K562 (cell line): ENCODE measurements at regions not wholly inside any gene's neighbourhood (a gene's known extent, or its start where the extent isn't known, plus 50 kb on each side); places are given as distances from the start of the nearest gene placed in this dataset.

Experiments used
- ATAC-seq: fragments of 200-7000 bp; cut with Tn5 transposase; 3 replicates; pipeline ENCODE4 v1.9.1; 2020; ENCODE audit warnings: moderate library complexity
- BruUV-seq: library from RNA; stranded (reverse); fragments of 400-500 nt; replicated peaks from 2 replicates; lab custom pipeline; 2021; lab: Mats Ljungman, UMichigan
- CTCF ChIA-PET: fragments of 300-600 bp; formaldehyde crosslinking; extraction: SDS; loops from one replicate; lab custom pipeline; 2021; ENCODE audit warnings: low intra/inter-chr PET ratio; lab: Yijun Ruan, JAX
- POLR2A ChIA-PET: fragments of 300-600, 350-650 bp; sonication (Branson Sonifier 250); formaldehyde crosslinking; extraction: SDS; loops from one replicate; lab custom pipeline; 2021; ENCODE audit warnings: antibody characterized with exemption, inconsistent platforms; lab: Yijun Ruan, JAX
- DNase-seq, 4 experiments: peaks; one replicate each; pipeline versions ENCODE4 v3.0.0 to v3.0.0-alpha.2; 2011 to 2018; ENCODE audit warnings: low spot score in 3 of 4, mixed read lengths in 3 of 4; ENCODE audit errors: extremely low read depth in 1 of 4
- FAIRE-seq: peaks from 2 replicates; lab custom pipeline; 2011; peaks lifted over from hg19 to GRCh38; lab: Jason Lieb, UNC
- H2AFZ ChIP-seq: 2 replicates; pipeline ENCODE4 v1.6.0; 2011; ENCODE audit warnings: low read depth, low read length, control low read depth, inconsistent platforms
- H3K27ac ChIP-seq: fragments of 200-600 bp; 3 replicates; pipeline ENCODE4 v1.8.0; 2011; ENCODE audit warnings: low read depth, mild to moderate bottlenecking, control low read depth, inconsistent platforms, low read length, moderate library complexity, mixed read lengths; ENCODE audit errors: extremely low read depth
- H3K27me3 ChIP-seq, 2 experiments: fragments of 300-600 bp in 1 of 2; 2 replicates in 1 of 2; 3 replicates in 1 of 2; pipeline versions ENCODE4 v1.6.0 to v1.8.0; 2011; ENCODE audit warnings: inconsistent platforms in 2 of 2, low read length in 2 of 2, mild to moderate bottlenecking in 1 of 2, mixed read lengths in 1 of 2, moderate library complexity in 1 of 2; ENCODE audit not compliant: control insufficient read depth in 2 of 2, insufficient read depth in 2 of 2
- H3K36me3 ChIP-seq: fragments of 300-600 bp; 3 replicates; pipeline ENCODE4 v1.8.0; 2011; ENCODE audit warnings: mild to moderate bottlenecking, low read length, inconsistent platforms; ENCODE audit not compliant: control insufficient read depth, insufficient read depth
- H3K4me1 ChIP-seq, 2 experiments: fragments of 200-600 bp in 1 of 2; replicated peaks in 1 of 2; 2 replicates in 1 of 2; 3 replicates in 1 of 2; pipeline versions ENCODE4 v1.5.1 to v1.8.0; 2011; ENCODE audit warnings: inconsistent platforms in 2 of 2, low read length in 2 of 2, mild to moderate bottlenecking in 1 of 2, mixed read lengths in 1 of 2, moderate library complexity in 1 of 2; ENCODE audit not compliant: control insufficient read depth in 2 of 2, insufficient read depth in 2 of 2
- H3K4me2 ChIP-seq: 2 replicates; pipeline ENCODE4 v1.6.1; 2011; ENCODE audit warnings: low read length, control low read depth, inconsistent platforms, mixed read lengths; ENCODE audit not compliant: insufficient read depth
- H3K4me3 ChIP-seq: fragments of 200-600 bp; sonication (generic), shearing (Covaris generic); 2 replicates; pipeline ENCODE4 v1.5.1; 2016; ENCODE audit warnings: control low read depth, inconsistent platforms
- H3K79me2 ChIP-seq: fragments of 200-600 bp; 3 replicates; pipeline ENCODE4 v1.8.0; 2011; ENCODE audit warnings: low read length, inconsistent platforms; ENCODE audit not compliant: control insufficient read depth, insufficient read depth
- H3K9ac ChIP-seq, 2 experiments: 2 replicates each; pipeline versions ENCODE4 v1.6.0 to v1.6.1; 2011; ENCODE audit warnings: low read depth in 2 of 2, low read length in 2 of 2, control low read depth in 1 of 2, inconsistent platforms in 1 of 2, mild to moderate bottlenecking in 1 of 2, mixed read lengths in 1 of 2; ENCODE audit not compliant: insufficient read depth in 1 of 2
- H3K9me1 ChIP-seq: one replicate; pipeline ENCODE4 v1.6.0; 2011; ENCODE audit warnings: inconsistent platforms, mild to moderate bottlenecking, low read length, moderate library complexity; ENCODE audit not compliant: control insufficient read depth, insufficient read depth
- H3K9me3 ChIP-seq: replicated peaks from 2 replicates; pipeline ENCODE4 v1.5.1; 2011; ENCODE audit warnings: low read depth, low read length, inconsistent platforms; ENCODE audit not compliant: control insufficient read depth, insufficient read depth
- H4K20me1 ChIP-seq: replicated peaks from 2 replicates; pipeline ENCODE4 v1.6.1; 2011; ENCODE audit warnings: low read length, inconsistent platforms, mixed read lengths; ENCODE audit not compliant: control insufficient read depth, insufficient read depth
- ELF2 ChIP-seq: fragments of 250-450 bp; sonication (Bioruptor Pico); IDR thresholded peaks from 2 replicates; pipeline ENCODE4 v1.5.0; 2021; ENCODE audit warnings: mild to moderate bottlenecking
- EZH2 ChIP-seq: IDR thresholded peaks from 2 replicates; pipeline ENCODE4 v1.6.1; 2012; ENCODE audit warnings: low read depth, mild to moderate bottlenecking, inconsistent platforms, low read length, borderline replicate concordance
- HCFC1 ChIP-seq: IDR thresholded peaks from 2 replicates; pipeline ENCODE4 v1.6.1; 2012; ENCODE audit warnings: low read depth, low read length, improper control_type of control experiment
- MAFK ChIP-seq: IDR thresholded peaks from 2 replicates; pipeline ENCODE4 v1.6.1; 2011; ENCODE audit warnings: low read length, improper control_type of control experiment
- MLX ChIP-seq, 2 experiments: fragments of 450-650 bp in 1 of 2; sonication (generic) in 1 of 2; formaldehyde crosslinking; conservative IDR thresholded peaks; 2 replicates each; pipeline versions ENCODE4 v1.4.0 to v1.8.1; 2020 to 2022; ENCODE audit warnings: mild to moderate bottlenecking in 1 of 2, missing genetic modification reagents in 1 of 2
- NFIX ChIP-seq: fragments of 250-450 bp; sonication (Bioruptor Pico); IDR thresholded peaks from 2 replicates; pipeline ENCODE4 v1.4.0; 2020; ENCODE audit warnings: low read depth, mild to moderate bottlenecking, moderate library complexity
- NR2C1 ChIP-seq, 2 experiments: fragments of 450-650 bp; IDR thresholded peaks; 2 replicates each; pipeline ENCODE4 v1.6.1; 2017; ENCODE audit warnings: mild to moderate bottlenecking in 2 of 2, antibody characterized with exemption in 1 of 2, inconsistent platforms in 1 of 2, missing compliant biosample characterization in 1 of 2, missing genetic modification characterization in 1 of 2
- NR2F6 ChIP-seq: fragments of 450-650 bp; formaldehyde crosslinking; IDR thresholded peaks from 2 replicates; pipeline ENCODE4 v1.4.0; 2020; ENCODE audit warnings: mild to moderate bottlenecking
- SRSF3 ChIP-seq: fragments of 200-400 bp; formaldehyde crosslinking; IDR thresholded peaks from 2 replicates; pipeline ENCODE4 v1.6.1; 2016; ENCODE audit warnings: mild to moderate bottlenecking, low read length, moderate library complexity; ENCODE audit not compliant: insufficient read depth
- TRIM25 ChIP-seq: fragments of 450-650 bp; IDR thresholded peaks from 2 replicates; pipeline ENCODE4 v1.7.0; 2016; ENCODE audit warnings: borderline replicate concordance
- ZC3H11A ChIP-seq: IDR thresholded peaks from 2 replicates; pipeline ENCODE4 v1.6.1; 2012; ENCODE audit warnings: low read depth, low read length, improper control_type of control experiment
- WGBS: fragments of 100-300 bp; shearing (Covaris generic); methylation state at CpG from one replicate; pipeline ENCODE4 v1.1.6; 2016; ENCODE audit warnings: low coverage, mixed read lengths; ENCODE audit not compliant: insufficient coverage; ENCODE audit errors: missing lambda C conversion rate; 5-methylcytosine and 5-hydroxymethylcytosine counted together
- in situ Hi-C: fragments of 300-500 bp; cut with MboI; formaldehyde crosslinking; loops from 4 replicates; pipeline ENCODE4 v1.15.0; 2018; ENCODE audit warnings: inconsistent platforms, mixed read lengths
- intact Hi-C: fragments of 100-400 bp; cut with micrococcal nuclease; formaldehyde crosslinking; loops from 2 replicates; pipeline ENCODE4 v1.14.2; 2022

DNA sequence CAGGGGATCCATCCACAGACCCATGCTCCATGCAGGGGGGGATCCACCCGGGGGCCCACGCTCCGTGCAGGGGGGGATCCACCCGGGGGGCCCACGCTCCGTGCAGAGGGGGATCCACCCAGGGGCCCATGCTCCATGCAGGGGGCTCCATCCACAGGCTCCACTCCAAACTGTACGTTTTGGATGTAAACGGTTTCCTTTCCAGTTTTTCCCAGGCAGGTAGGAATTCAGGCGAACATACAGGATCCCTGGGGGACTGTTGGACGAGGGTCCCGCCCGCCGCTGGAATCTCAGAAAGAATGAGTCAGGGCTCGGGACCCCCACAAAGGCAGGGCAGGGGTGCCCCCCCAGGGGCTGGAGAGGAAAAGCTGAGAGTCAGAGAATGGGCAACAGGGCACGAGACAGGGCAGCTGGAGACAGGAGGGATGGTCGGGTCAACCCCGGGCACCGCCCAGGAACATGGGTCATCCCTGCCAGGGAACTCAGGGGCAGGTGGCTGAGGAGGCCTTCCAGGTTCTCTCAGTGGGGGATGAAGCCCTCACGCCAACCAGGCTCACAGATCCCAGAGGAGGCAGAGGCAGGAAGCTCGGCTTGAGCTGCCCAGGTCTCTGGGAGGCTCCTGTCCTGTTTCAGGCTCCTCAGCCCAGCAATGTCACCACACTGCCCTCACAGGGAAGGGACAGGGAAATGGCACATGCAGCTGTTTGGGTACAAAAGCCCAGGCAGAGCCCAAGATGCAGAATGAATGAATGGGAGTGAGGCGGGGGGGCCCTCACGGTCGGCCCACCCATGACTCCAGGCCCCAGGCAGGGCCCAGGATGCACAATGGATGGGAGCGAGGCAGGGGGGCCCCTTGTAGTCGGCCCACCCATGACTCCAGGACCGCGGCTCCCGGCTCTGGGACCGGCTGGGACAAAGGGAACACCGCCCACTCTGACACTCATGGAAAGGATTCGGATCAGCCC is 200.2 kb downstream of the BRD1 start:
- intact Hi-C loops (no loop called here), in situ Hi-C loops (no loop called here)
- TF ChIP-seq TRIM25 (no peak), NR2F6 (CRISPR knock-in tag) (no peak), ZC3H11A (no peak), MLX (CRISPR knock-in tag; conservative IDR thresholded peaks at IDR 0.05) (no peak), EZH2 (no peak), ELF2 (CRISPR knock-in tag) (no peak), HCFC1 (no peak), MAFK (no peak), NFIX (CRISPR knock-in tag) (no peak), NR2C1 (IDR thresholded peaks at IDR 0.05) (no peak), NR2C1 (tag; IDR thresholded peaks at IDR 0.05) (no peak), SRSF3 (no peak)
- peaks cover 0 to 46% of the 10 kb centered on the region in 2 experiments; a peak in 2 of 5 replicates for H3K4me1 ChIP-seq
- no peaks in the 10 kb centered on the region for H3K9me1 ChIP-seq
- H4K20me1 ChIP-seq = peaks cover 33% of the 10 kb centered on the region
- no peak overlapping the region for H3K4me3 ChIP-seq
- FAIRE-seq (no peak), DNase-seq (no peak), ATAC-seq (no peak)
- no TSS peak for BruUV-seq
- no peak overlapping the region for H3K4me2 ChIP-seq
- 84% methylated on average over 4 of the region's 31 CpGs for WGBS
- H3K27ac ChIP-seq = no peak overlapping the region
- H2AFZ ChIP-seq = no peak overlapping the region
- POLR2A ChIA-PET = no interaction called here
- no peaks in the 10 kb centered on the region for H3K27me3 ChIP-seq
- no peaks in the 10 kb centered on the region for H3K9me3 ChIP-seq
- H3K79me2 ChIP-seq = peaks cover 55% of the 10 kb centered on the region
- no peak overlapping the region for H3K9ac ChIP-seq
- CTCF ChIA-PET = no interaction called here
- peaks cover 20% of the 10 kb centered on the region; the same call in 2 of the 3 replicates for H3K36me3 ChIP-seq
